Hepatocyte (in vitro differentiated cells): ENCODE measurements at regions not wholly inside any gene's neighbourhood (a gene's known extent, or its start where the extent isn't known, plus 50 kb on each side); places are given as distances from the start of the nearest gene placed in this dataset.

Experiments used
- DNase-seq: peaks from one replicate; pipeline ENCODE4 v3.0.0-alpha.2; 2016; ENCODE audit warnings: low spot score
- H2AFZ ChIP-seq: fragments of 200-600 bp; sonication (generic); 2 replicates; pipeline ENCODE4 v1.6.0; 2016; ENCODE audit warnings: antibody characterized with exemption, mild to moderate bottlenecking
- H3K27ac ChIP-seq: fragments of 200-600 bp; sonication (generic); 2 replicates; pipeline ENCODE4 v1.5.1; 2016; ENCODE audit warnings: mild to moderate bottlenecking
- H3K27me3 ChIP-seq: fragments of 200-600 bp; sonication (generic); 2 replicates; pipeline ENCODE4 v1.6.1; 2016
- H3K36me3 ChIP-seq: fragments of 200-600 bp; sonication (generic); replicated peaks from 2 replicates; pipeline ENCODE4 v1.5.1; 2016; ENCODE audit warnings: low read depth; ENCODE audit not compliant: insufficient read depth
- H3K4me1 ChIP-seq: fragments of 200-600 bp; sonication (generic); 2 replicates; pipeline ENCODE4 v1.5.1; 2016; ENCODE audit warnings: mild to moderate bottlenecking, moderate library complexity; ENCODE audit not compliant: insufficient read depth
- H3K4me2 ChIP-seq: fragments of 200-600 bp; sonication (generic); 2 replicates; pipeline ENCODE4 v1.6.0; 2016
- H3K4me3 ChIP-seq: fragments of 200-600 bp; sonication (generic); 2 replicates; pipeline ENCODE4 v1.5.1; 2016; ENCODE audit warnings: mild to moderate bottlenecking
- H3K79me2 ChIP-seq: fragments of 200-600 bp; sonication (generic); 2 replicates; pipeline ENCODE4 v1.6.0; 2017; ENCODE audit warnings: mild to moderate bottlenecking
- H3K9me2 ChIP-seq: fragments of 200-600 bp; sonication (generic); replicated peaks from 2 replicates; pipeline ENCODE4 v1.6.0; 2017; ENCODE audit warnings: mild to moderate bottlenecking; ENCODE audit not compliant: insufficient read depth
- H3K9me3 ChIP-seq: fragments of 200-600 bp; sonication (generic); 2 replicates; pipeline ENCODE4 v1.5.1; 2016; ENCODE audit warnings: low read depth, mild to moderate bottlenecking
- H4K20me1 ChIP-seq: fragments of 200-600 bp; sonication (generic); 2 replicates; pipeline ENCODE4 v1.6.0; 2016; ENCODE audit warnings: mild to moderate bottlenecking; ENCODE audit not compliant: insufficient read depth, poor library complexity, severe bottlenecking
- CTCF ChIP-seq: fragments of 200-600 bp; sonication (generic); IDR thresholded peaks from 2 replicates; pipeline ENCODE4 v1.5.1; 2016; ENCODE audit warnings: antibody characterized with exemption, mild to moderate bottlenecking; ENCODE audit not compliant: poor library complexity
- EZH2 ChIP-seq: fragments of 200-600 bp; sonication (generic); IDR thresholded peaks from 2 replicates; pipeline ENCODE4 v1.6.1; 2016; ENCODE audit warnings: antibody characterized with exemption, mild to moderate bottlenecking, borderline replicate concordance
- EZH2phosphoT487 ChIP-seq: fragments of 200-600 bp; sonication (generic); IDR thresholded peaks from one replicate; pipeline ENCODE4 v1.6.1; 2018; ENCODE audit warnings: antibody characterized with exemption, mild to moderate bottlenecking, low read depth, moderate library complexity; ENCODE audit not compliant: unreplicated experiment, severe bottlenecking
- WGBS: methylation state at CpG from one replicate; pipeline ENCODE4 v1.1.6; 2016; ENCODE audit warnings: low lambda C conversion rate; ENCODE audit errors: missing lambda C conversion rate; 5-methylcytosine and 5-hydroxymethylcytosine counted together

DNA sequence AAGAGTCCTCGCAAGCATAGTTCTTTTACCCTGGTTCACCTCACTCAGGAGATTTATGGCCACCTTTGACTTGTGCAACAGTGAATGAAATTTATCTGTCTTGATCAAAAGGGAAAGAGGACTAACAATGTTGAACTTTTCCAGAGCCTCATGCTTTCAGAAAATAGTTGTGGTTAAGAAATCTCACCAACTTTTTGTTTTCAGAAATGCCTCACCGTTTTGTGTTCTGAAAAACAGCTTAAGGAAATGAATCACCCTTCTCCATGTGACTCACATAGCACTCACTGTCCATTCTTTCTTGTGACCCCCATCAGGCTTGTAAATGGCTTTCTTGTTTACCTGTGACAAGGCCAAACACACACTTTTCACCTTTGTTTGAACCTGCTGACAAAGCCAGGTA is 148.6 kb upstream of the FAM3C start:
- Histone ChIP-seq H3K27ac (peak overlapping the region; percentile 50), H3K9me2 (no peaks in the 10 kb centered on the region), H3K79me2 (no peaks in the 10 kb centered on the region), H3K4me3 (no peak overlapping the region), H2AFZ (no peak overlapping the region), H3K4me2 (no peak overlapping the region), H3K36me3 (no peaks in the 10 kb centered on the region), H4K20me1 (no peaks in the 10 kb centered on the region), H3K9me3 (no peaks in the 10 kb centered on the region), H3K4me1 (peaks cover 10% of the 10 kb centered on the region), H3K27me3 (no peaks in the 10 kb centered on the region)
- DNase-seq, result peak; percentile 28
- 63% methylated on average over 2 of the region's 2 CpGs for WGBS
- TF ChIP-seq EZH2 (no peak), CTCF (no peak), EZH2phosphoT487 (no peak)

- no peaks in the 10 kb centered on the region for H3K9me2 ChIP-seq
- no peak for TF ChIP-seq EZH2
- no peak for TF ChIP-seq CTCF
- TF ChIP-seq EZH2phosphoT487, result no peak
- H2AFZ ChIP-seq, result no peak overlapping the region
- no peak overlapping the region for H3K4me2 ChIP-seq
- peaks cover 10% of the 10 kb centered on the region for H3K4me1 ChIP-seq
- WGBS, result 82% methylated on average over 1 of the region's 1 CpG
- H3K27ac ChIP-seq, result no peak overlapping the region
- no peaks in the 10 kb centered on the region for H3K9me3 ChIP-seq
- no peaks in the 10 kb centered on the region for H4K20me1 ChIP-seq
- H3K36me3 ChIP-seq, result no peaks in the 10 kb centered on the region
- no peaks in the 10 kb centered on the region for H3K27me3 ChIP-seq
- H3K79me2 ChIP-seq, result no peaks in the 10 kb centered on the region
- DNase-seq, result no peak
- H3K4me3 ChIP-seq, result no peak overlapping the region
These were observed 148.1 kb upstream of the FAM3C start for GRCh38 chr7:121544238-121544637.

DNA sequence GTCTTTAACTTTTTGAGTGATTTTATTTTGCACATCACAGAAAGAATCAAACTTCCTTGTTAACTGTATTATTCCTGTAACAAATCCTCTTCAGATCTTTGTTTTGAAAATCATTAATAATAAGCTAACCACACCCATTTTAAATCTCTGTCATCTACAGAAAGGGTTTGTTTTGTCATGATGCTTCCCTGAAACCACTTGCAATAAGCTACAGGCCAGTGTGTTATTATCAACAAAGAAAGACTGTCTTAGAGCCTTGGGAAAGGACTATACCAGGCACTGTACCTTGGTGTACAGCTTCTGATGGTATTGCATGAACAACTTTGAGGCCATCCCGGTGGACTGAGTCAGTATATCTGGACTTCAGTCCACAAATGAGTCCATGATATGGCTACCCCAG is 145.3 kb upstream of the FAM3C start:
- Histone ChIP-seq H3K4me2 (no peak overlapping the region), H3K4me3 (no peak overlapping the region), H3K9me3 (no peaks in the 10 kb centered on the region), H2AFZ (no peak overlapping the region), H3K27me3 (no peaks in the 10 kb centered on the region), H3K36me3 (no peaks in the 10 kb centered on the region), H3K79me2 (no peaks in the 10 kb centered on the region), H3K27ac (no peak overlapping the region), H3K9me2 (no peaks in the 10 kb centered on the region), H3K4me1 (peaks cover under 1% of the 10 kb centered on the region), H4K20me1 (no peaks in the 10 kb centered on the region)
- TF ChIP-seq CTCF (no peak), EZH2phosphoT487 (no peak), EZH2 (no peak)
- DNase-seq, result no peak
- WGBS, result 97% methylated on average over 1 of the region's 1 CpG

- H4K20me1 ChIP-seq, result no peaks in the 10 kb centered on the region
- no peak for TF ChIP-seq EZH2
- WGBS, result 100% methylated on average over 1 of the region's 1 CpG
These were observed 144.0 kb upstream of the FAM3C start for GRCh38 chr7:121540138-121540537.

More at GRCh38 chr7:121540138-121540537, 144.0 kb upstream of the FAM3C start:
- Histone ChIP-seq H3K4me2 (no peak overlapping the region), H3K4me3 (no peak overlapping the region), H3K27me3 (no peaks in the 10 kb centered on the region), H3K27ac (no peak overlapping the region), H2AFZ (no peak overlapping the region), H3K9me3 (no peaks in the 10 kb centered on the region), H3K36me3 (no peaks in the 10 kb centered on the region), H3K79me2 (no peaks in the 10 kb centered on the region), H3K4me1 (no peaks in the 10 kb centered on the region), H3K9me2 (no peaks in the 10 kb centered on the region)
- no peak for DNase-seq
